ENCODE measurements at regions not wholly inside any gene's neighbourhood (a gene's known extent, or its start where the extent isn't known, plus 50 kb on each side); places are given as distances from the start of the nearest gene placed in this dataset.

- DNase-seq, result peak; percentile 55
Observed at GRCh38 chr9:20040991-20041696, 252.3 kb upstream of the SLC24A2 start.

- no peak for DNase-seq
Observed at GRCh38 chr9:20037699-20038098, 248.9 kb upstream of the SLC24A2 start.

- no peak for DNase-seq
Observed at GRCh38 chr9:20033511-20033910, 244.7 kb upstream of the SLC24A2 start.

GRCh38 chr9:20032413-20033006 lies 243.7 kb upstream of the SLC24A2 start:
- DNase-seq, result no peak

GRCh38 chr9:20031836-20032235 lies 243.0 kb upstream of the SLC24A2 start:
- DNase-seq, result no peak

- DNase-seq, result no peak
Observed at GRCh38 chr9:20030671-20031070, 241.8 kb upstream of the SLC24A2 start.

GRCh38 chr9:20030221-20030620 lies 241.4 kb upstream of the SLC24A2 start:
- DNase-seq, result no peak

- no peak for DNase-seq
Observed at GRCh38 chr9:20028849-20029231, 240.0 kb upstream of the SLC24A2 start.

GRCh38 chr9:20028192-20028848 lies 239.5 kb upstream of the SLC24A2 start:
- DNase-seq, result no peak

- peak; percentile 71 for DNase-seq
Observed at GRCh38 chr9:20023961-20024571, 235.2 kb upstream of the SLC24A2 start.

- no peak for DNase-seq
Observed at GRCh38 chr9:20023210-20023905, 234.5 kb upstream of the SLC24A2 start.

- no peak for DNase-seq
Observed at GRCh38 chr9:20022410-20022809, 233.6 kb upstream of the SLC24A2 start.

- no peak for DNase-seq
Observed at GRCh38 chr9:20016611-20017010, 227.8 kb upstream of the SLC24A2 start.

GRCh38 chr9:20015427-20015931 lies 226.6 kb upstream of the SLC24A2 start:
- no peak for DNase-seq

- no peak for DNase-seq
Observed at GRCh38 chr9:20014168-20014567, 225.3 kb upstream of the SLC24A2 start.

GRCh38 chr9:20012232-20012631 lies 223.4 kb upstream of the SLC24A2 start:
- no peak for DNase-seq

- DNase-seq, result no peak
Observed at GRCh38 chr9:20009606-20010005, 220.8 kb upstream of the SLC24A2 start.

GRCh38 chr9:20002011-20002410 lies 213.2 kb upstream of the SLC24A2 start:
- DNase-seq, result no peak

- no peak for DNase-seq
Observed at GRCh38 chr9:20001058-20001457, 212.2 kb upstream of the SLC24A2 start.

GRCh38 chr9:19999491-20000057 lies 210.7 kb upstream of the SLC24A2 start:
- peak; percentile 11 for DNase-seq

GRCh38 chr9:19998823-19999455 lies 210.1 kb upstream of the SLC24A2 start:
- DNase-seq, result no peak

- DNase-seq, result no peak
Observed at GRCh38 chr9:19998153-19998552, 209.3 kb upstream of the SLC24A2 start.
